Erythroblast (primary cell): ENCODE measurements at regions not wholly inside any gene's neighbourhood (a gene's known extent, or its start where the extent isn't known, plus 50 kb on each side); places are given as distances from the start of the nearest gene placed in this dataset.

Source experiments
- DNase-seq, 2 experiments: peaks; one replicate each; lab custom pipeline; 2025; lab: John Stamatoyannopoulos, UW
- GATA1 ChIP-seq: IDR thresholded peaks from 2 replicates; pipeline ENCODE4 v1.6.1; 2011; ENCODE audit warnings: low read depth, mild to moderate bottlenecking, control low read depth, low read length, moderate library complexity
- POLR2A ChIP-seq: IDR thresholded peaks from 2 replicates; pipeline ENCODE4 v1.6.1; 2011; ENCODE audit warnings: mild to moderate bottlenecking, low read length

GRCh38 chr20:55774628-55775027 lies 230.7 kb downstream of the CBLN4 start:
- TF ChIP-seq POLR2A (no peak), GATA1 (no peak)
- no peak for DNase-seq

DNA sequence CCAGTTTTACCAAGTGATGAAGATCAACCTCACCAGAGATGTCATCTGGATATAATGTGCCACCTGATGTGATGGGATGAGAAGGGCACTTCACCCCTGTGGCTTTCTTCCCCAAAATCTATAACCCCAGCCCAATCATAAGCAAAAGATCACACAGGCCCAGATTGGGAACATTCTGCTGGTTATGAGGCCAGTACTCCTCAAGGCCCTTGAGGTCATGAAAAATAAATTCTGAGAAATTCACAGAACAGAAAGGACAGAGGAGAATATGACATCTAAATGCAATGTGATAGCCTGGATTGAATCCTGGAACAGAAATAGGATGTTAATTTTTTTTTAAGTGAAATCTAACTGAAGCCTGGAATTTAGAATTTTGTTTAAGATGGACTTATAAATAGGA lies 243.5 kb downstream of the CBLN4 start:
- TF ChIP-seq POLR2A (no peak), GATA1 (no peak)
- no peak for DNase-seq

- DNase-seq: no peak
- TF ChIP-seq GATA1: no peak
- TF ChIP-seq POLR2A: no peak
Observed at GRCh38 chr20:55761100-55761499, 244.2 kb downstream of the CBLN4 start.

DNA sequence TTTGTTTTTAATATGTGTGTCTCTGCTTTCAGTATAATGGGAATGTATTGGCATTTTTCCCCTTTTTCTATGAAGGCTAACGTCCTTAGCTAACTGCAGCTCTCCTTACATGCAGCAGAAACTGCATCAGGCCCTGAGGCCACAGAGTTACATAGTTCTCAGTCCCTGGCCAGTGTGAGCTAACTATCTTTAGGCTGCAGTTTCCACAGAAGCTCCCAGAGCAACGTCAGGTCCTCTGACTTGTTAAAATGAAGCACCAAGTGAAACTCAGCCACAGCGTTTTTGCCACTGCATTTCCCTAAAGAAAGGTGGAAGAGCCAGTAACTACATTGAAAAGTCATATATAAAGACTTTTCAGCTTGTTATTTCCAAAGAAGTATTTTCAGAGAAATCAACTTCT lies 244.7 kb downstream of the CBLN4 start:
- no peak for DNase-seq
- no peak for TF ChIP-seq POLR2A
- no peak for TF ChIP-seq GATA1

GRCh38 chr20:55755861-55756260 lies 249.5 kb downstream of the CBLN4 start:
- TF ChIP-seq GATA1 (no peak), POLR2A (no peak)

DNA sequence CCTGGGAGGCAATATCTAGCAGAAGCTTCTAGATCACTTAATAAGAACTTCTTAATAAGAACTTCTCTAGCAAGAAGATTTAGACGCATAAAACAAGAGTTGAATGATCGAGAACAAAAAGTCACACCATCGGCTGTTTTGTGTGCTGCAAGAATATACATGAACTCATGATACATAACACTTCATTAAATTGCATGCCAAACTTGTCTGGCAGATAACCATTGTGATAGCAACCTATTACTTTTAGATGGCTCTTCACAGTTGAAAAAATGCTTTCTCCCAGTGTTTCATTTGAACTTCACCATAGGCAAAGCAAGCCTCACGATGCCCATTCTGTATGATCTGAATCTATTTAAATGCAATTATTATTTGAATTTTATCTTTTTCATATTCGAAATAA lies 249.9 kb downstream of the CBLN4 start:
- TF ChIP-seq GATA1 (no peak), POLR2A (no peak)
- no peak for DNase-seq

More at GRCh38 chr20:55755861-55756260, 249.5 kb downstream of the CBLN4 start:
- DNase-seq: no peak

GRCh38 chr20:55746723-55747122 lies 258.6 kb downstream of the CBLN4 start:
- no peak for TF ChIP-seq POLR2A
- no peak for TF ChIP-seq GATA1
- DNase-seq: no peak

DNA sequence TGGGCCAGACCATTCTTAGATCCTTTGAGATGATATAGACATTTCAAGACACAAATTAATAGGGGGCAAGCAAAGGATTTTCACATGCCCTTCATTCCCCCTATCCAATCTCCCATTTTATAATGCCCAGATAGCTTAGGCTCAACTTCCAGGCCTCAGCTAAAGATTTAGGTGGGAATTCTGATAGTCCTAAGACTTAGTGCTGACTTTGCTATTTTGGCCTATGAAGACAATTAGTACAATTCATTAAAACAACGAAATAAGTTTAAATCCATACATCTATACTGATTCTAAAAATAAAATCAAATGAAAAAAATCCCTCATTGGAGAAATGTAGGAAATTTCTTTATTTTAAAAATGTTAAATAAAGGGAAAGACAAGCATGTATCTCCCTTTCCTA lies 259.5 kb downstream of the CBLN4 start:
- DNase-seq: no peak
- TF ChIP-seq GATA1 (no peak), POLR2A (no peak)

DNA sequence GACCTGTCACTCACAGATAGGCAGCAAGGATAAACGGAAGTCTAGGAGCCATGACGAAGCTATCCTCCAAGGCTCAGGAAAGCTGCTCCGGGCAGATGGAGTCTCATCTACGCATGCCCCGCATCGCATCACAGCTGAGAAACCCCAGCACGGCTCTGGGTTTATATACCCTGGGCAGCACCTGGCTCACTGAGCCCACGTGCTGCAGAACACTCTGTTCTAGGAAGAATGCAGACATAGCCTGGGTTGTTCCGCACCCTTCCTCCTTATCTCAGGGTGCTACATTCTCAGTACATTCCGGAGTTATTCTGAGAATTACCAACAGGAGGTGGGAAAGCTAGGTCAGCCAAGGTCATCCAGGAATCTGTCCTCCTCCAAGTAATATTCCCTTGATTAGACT lies 260.4 kb downstream of the CBLN4 start:
- TF ChIP-seq POLR2A (no peak), GATA1 (no peak)
- no peak for DNase-seq

DNA sequence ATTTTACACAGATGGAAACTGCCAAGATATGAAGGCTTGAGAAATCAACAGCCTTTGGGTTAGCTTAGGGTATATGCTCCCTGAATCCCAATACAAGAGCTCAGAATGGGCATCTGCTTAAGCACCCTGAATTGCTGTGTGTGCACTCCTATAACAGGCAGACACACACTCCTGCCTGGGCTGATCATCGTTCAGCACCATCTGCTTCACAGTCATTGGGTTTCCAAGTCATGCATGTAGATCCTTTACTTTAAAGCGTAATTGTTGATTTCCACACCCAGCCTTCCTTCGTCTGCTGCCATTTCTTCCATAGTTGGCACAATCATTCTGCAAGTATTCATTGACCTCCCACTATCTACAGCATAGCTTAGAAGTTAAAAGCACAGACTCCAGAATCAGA lies 263.5 kb downstream of the CBLN4 start:
- no peak for DNase-seq
- TF ChIP-seq POLR2A (no peak), GATA1 (no peak)

GRCh38 chr20:55740076-55740475 lies 265.2 kb downstream of the CBLN4 start:
- TF ChIP-seq POLR2A (no peak), GATA1 (no peak)
- no peak for DNase-seq

DNA sequence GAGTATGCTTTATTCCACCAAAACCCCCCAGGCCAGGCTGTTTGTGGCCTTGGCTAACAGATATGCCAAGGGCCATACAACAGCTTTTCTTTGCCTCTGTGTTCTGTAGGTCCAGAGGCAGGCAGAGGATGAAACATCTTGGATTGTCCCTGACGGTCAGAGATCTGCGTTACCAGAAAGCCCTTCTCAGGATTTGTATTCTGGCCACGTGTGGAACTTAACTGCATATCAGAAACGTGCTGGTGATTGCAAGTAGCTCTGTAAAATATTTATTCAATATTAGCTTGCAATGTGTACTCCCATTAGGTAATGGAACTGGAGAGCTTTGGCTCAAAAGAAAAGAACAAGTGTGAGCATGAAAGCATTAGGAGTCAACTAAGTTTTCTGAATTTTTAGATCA lies 275.0 kb downstream of the CBLN4 start:
- no peak for DNase-seq
- no peak for TF ChIP-seq GATA1
- TF ChIP-seq POLR2A: no peak

DNA sequence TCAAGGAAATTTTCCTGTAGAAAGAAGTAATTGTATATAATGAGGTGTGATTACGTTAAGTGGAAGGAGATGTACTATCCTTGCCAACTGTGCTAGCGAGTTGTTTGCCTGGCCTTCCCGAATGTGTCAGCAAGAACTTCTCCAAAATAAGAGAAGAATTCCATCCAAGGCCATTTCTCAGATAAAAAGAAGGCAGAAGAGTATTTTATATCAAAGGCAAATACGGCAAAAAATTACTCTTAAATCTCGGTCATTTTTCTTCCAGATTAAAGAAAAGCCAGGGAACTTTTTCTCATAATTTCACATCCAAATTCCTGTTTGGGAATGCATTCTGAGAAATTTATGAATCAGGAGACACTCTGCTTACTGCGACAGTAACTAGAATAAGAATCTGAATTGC lies 290.6 kb downstream of the CBLN4 start:
- no peak for DNase-seq
- no peak for TF ChIP-seq POLR2A
- no peak for TF ChIP-seq GATA1

DNA sequence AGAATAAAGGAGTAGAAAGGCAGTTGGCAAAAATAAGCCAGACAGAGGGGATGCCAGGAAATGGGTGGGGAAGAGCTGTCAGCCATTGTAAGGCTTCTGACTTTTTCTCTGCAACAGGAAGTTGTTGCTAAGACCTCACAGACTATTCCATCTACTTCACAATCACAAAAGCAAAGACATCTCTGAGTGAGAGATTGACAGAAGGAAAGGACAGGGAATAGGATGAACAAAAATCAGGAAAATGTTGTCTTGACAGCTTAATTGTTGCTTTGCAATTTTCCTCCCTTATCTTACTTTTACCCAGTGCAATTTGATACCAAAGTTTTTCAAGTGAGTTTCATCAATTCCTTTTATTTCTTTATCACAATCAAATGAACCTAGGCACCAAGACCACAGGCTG lies 291.2 kb downstream of the CBLN4 start:
- TF ChIP-seq GATA1 (no peak), POLR2A (no peak)
- no peak for DNase-seq

- no peak for DNase-seq
- TF ChIP-seq POLR2A (no peak), GATA1 (no peak)
Observed at GRCh38 chr20:55704458-55704857, 300.9 kb downstream of the CBLN4 start.

DNA sequence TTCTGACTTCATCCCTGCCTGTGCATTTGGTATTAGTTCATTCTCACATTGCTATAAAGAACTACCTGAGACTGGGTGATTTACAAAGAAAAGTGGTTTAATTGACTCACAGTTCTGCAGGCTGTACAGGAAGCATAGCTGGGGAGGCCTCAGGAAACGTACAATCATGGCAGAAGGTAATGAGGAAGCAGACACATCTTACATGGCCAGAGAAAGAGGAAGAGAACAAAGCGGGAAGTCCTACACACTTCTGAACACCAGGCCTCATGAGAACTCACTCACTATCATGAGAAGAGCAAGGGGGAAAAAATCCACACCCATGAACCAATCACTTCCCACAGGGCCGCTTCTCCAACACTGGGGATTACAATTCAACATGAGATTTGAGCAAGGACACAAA lies 303.9 kb downstream of the CBLN4 start:
- TF ChIP-seq POLR2A (no peak), GATA1 (no peak)
- no peak for DNase-seq

GRCh38 chr20:55696520-55696919 lies 308.8 kb downstream of the CBLN4 start:
- TF ChIP-seq GATA1 (no peak), POLR2A (no peak)
- DNase-seq: no peak
